Right kidney (tissue), 1 donor: ENCODE measurements at regions not wholly inside any gene's neighbourhood (a gene's known extent, or its start where the extent isn't known, plus 50 kb on each side); places are given as distances from the start of the nearest gene placed in this dataset.
"Not testable (repeated sequence)": the region's sequence is repeated elsewhere in the genome, so short reads cannot be mapped to it uniquely, and the experiment has no call there.

Experiments
- DNase-seq: peaks from one replicate; pipeline ENCODE4 v3.0.0-alpha.2; 2016

DNA sequence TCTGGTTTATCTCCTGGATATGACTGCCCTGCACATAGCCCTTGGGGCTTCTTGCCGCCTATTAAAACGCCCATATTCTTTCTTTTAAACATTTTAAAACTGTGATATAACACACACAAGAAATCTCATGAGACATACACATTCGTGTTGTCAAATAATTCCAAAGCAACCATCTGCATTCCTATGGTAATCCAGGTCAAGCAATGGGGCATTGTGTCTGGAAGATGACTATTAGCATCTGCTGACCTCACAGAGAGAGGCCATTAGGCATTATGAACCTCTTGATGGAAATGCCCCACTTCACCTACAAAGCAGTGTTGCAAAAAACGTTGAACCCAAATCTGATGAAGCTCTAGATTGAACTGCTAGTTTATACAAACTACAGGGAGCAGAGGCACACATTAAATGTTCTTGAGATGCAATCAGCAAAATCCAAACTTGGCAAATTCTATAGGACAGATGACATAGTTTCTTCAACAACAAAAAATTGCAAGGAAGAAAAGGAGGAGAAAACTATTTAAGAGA lies 513.8 kb upstream of the CCDC196 start:
- DNase-seq, result no peak

DNA sequence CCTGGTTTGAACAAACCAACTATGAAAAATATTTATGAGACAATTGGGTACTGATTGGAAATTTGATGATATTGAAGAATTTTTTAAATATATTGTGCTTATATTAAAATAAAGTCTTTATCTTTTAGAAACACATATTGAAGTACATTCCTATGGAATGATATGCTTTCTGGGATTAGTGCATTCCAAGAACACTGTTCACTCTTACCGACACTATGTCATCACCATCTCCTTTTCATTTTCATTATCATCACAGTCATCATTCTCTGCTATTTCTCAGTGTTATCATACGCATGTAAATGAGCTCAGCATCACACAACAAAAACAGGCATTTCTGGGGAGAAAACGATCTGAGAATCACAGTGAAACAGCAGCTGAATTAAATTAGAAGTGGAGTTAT lies 513.3 kb upstream of the CCDC196 start:
- no peak for DNase-seq

DNA sequence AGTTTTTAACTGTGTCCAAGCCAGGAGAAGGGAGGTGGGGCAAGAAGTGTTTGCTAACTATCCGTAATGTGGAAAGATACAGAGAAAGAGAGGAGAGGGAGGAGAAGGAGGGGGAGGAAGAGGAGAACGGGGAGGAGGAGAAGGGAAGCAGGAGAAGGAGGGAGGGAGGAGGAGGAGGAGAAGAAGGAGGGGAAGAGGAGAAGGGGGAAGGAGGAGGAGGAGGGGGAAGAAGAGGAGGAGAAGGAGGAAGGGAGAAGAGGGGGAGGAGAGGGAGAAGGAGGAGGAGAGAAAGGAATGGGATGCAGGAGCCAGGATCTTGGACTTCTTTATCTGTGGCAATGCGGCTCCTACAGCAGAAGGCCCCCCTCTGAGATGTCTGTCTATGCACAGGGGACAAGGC lies 510.3 kb upstream of the CCDC196 start:
- DNase-seq, result no peak

DNA sequence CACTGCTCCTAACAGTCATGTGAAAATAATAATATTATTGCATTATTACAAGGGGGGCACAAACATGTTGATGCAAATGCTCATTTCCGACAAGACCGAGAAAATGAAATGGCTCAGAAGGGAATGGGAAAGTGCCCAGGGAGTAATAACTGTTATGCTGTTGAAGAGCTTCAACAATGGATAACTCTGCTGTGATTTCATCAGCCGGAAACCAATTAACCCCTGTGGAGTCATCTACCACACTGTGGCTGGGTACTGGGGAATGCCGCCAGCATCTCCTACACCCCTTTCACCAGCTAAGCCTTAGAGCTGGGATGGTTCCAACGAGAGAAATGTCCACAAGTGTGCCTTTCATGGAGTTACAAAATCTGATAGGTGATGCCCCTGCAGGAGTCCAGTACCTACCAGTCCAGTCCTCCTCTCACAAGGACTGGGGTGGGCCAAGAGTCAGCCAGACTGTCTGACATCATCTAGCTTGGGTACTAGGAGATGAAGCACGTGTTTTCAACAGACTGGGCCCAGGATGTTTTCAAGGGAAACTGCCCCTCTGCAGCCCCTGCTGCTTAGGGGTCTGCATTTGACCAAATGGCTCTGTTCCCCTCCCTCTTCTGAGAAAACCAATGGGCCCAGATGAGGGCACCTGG lies 509.3 kb upstream of the CCDC196 start:
- no peak for DNase-seq

DNA sequence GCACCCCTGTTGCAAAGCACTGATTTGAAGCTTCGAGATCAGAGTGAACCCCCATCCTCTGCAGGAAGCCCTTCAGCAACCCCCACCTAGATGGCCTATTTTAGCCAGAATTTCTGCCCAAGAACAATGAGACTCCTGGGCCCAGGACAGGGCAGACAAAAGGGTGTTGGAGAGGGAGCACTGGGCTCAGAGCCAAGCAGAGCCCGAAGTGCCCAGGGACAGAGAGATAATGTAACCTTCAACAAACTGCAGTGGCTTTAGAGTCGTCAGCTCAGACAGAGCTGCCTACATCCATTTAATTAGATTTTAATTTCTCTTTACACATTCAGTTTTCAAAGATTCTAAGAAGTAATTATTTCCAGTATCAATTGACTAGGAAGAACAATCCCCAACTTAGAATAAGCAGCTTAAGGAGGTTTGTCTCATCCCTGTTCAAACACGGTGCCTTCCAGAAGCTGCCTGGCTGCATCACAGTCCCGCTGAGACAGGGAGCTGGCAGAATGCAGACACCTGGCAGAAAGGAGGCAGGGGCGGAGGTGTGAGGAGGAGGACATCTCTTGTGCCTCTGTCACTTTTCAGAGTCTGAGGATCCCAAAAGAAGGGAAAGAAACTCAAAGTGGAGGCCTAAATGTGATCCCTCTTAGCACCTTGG lies 504.9 kb upstream of the CCDC196 start:
- DNase-seq, result no peak

DNA sequence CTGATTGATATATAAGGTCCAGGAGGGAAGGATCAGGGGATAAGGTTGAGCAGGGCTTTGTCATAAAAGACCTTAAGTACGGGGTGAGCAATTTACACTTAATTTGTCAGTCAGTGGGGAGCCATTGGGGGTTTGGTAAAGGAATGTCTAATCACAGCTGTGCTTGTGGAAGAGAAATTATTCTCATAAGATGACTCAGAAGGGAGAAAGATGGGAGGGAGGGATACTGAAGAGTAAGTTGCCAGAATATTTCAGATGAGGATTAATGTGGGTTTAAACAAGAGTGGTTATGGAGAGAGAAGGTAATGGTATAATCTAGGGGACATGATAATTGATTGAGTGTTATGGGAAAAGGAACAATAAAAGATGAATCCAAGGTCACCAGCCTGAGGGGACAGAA lies 500.1 kb upstream of the CCDC196 start:
- no peak for DNase-seq

DNA sequence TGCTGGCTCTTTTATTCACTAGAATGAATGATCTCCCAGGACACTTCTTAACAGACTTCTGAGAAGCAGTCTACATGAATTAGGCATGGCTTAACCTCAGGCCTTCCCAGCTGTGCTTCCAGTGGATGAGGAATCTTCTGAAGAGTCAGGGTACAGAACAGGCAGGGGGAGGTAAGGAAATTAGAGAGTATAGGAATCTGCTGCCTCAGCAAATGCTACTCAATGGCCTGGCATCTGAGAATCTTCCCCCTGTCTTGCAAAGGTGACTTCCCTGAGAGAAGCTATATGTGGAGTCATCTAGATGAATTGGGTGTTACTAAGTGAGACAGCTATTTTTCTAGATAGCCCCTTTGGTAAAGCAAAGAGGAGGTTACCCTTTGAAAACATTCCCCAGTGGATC lies 496.2 kb upstream of the CCDC196 start:
- DNase-seq, result no peak

DNA sequence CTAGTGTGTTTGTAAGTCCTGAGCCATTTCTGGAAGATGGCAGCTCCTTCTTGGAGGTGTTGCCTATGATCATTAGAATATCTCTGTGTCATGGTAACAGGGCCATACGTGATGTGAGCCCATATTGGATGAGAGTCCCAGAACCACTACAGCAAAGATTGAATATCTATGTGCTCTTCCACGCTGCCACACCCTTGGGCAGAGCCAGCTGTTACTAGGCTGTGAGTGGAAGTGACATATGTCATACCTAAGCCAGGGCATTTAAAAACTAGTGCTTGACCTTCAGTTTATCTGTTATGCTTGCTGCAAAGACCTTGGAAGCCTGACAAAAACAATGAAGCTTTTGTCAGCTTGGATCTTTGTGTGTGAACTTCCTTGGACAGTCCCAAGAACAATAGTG lies 495.1 kb upstream of the CCDC196 start:
- DNase-seq, result no peak

DNA sequence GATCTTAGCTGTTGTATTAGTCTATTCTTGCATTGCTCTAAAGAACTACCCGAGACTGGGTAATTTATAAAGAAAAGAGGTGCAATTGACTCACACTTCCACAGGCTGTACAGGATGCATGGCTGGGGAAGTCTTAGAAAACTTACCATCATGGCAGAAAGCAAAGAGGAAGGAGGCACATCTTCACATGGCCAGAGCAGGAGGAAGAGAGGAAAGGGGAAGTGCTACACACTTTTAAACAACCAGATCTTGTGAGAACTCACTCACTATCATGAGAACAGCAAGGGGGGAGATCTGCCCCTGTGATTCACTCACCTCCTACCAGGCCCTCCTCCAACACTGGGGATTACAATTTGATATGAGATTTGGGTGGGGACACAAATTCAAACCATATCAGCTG lies 494.2 kb upstream of the CCDC196 start:
- DNase-seq, result not testable (repeated sequence)

DNA sequence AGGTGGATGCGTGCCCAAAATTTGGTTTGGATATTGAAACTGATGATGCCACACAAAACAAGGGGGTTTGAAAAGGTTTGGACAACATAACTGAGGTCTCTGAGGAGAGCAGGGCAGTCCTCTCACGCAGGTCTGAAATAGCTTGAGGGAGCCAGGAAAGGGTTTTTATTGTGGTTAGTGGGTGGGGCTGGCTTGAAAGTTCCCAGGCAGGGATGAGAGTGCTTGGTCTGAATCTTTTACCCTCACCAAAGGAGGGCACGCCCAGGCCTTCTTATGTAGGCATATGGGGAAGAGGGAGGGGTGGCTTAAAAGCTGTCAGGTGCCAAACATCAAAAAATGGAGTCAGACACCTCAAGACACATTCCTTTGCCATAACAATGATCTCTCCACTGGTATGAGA lies 493.1 kb upstream of the CCDC196 start:
- DNase-seq, result no peak

DNA sequence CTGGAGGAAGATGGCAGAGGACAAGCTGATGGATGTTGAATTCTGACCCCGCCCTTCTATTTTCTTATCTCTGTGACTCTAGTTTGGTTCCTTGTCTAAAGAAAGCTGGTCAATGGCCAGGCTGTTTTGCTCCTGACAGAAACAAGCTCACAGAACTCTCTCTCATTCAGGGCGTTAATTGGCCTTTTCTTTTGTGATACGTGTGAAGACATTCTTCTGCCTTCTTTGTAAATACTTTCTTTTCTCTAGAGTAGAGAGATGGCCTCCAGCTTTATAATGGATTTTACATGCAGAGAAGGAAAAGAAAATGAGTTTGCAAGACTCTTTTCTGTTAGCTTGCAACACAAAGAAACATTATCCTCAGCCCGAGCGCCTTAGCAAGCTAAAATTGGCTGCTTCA lies 492.2 kb upstream of the CCDC196 start:
- no peak for DNase-seq

DNA sequence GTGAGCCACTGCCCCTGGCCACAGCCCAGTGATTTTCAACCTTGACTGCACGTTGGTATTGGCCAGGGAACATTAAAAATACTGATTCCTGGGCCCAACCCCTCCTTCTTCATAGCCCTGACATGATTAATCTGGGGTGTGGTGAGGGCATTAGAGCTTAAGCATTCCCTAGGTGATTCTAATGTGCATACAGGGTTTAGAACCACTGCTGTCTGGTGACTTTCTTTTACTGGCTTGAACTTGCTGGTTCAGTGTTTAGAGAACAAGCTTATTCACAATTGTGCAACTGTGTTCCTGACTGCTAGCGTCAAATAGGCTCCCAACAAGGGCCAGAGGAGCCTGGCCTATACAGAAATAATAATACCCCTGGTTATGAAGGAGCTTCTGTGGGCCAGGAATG lies 488.8 kb upstream of the CCDC196 start:
- DNase-seq, result no peak

DNA sequence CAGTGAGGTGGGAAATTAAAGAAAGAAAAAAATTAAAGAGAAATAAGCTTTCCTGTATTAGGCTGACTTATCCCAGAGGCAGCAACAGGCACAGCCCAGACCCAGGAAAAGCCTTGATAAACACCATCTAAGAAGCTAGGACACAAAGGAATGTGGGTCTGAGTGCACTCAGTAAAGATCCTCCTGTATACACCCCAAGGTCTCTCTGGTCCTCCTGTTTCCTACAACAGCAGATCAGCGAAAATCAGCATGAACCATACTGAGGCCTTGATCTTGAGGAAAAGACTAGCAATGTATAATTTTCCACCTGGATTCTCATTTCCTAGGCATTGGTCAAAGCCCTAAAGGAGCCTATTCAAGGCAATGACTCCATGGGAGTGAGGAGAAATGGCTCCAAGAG lies 486.3 kb upstream of the CCDC196 start:
- no peak for DNase-seq

DNA sequence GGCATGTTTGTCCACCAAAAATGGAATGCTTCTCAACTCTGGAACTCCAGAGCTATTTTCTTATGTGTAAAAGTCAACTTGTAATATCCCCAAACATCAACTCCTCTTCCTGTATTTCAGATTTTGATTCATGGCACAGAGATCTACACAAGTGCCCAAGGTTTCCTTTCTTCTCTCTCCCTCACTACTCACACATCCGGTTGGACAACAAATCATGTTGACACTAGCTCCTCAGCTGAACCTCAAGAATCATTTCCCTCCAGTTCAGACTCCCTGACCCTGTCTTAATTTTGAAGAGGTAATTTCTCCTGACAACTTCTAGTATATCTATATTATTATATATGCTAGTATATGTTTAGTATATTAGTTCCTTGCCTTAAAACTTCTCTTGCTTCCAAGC lies 485.4 kb upstream of the CCDC196 start:
- DNase-seq, result no peak

DNA sequence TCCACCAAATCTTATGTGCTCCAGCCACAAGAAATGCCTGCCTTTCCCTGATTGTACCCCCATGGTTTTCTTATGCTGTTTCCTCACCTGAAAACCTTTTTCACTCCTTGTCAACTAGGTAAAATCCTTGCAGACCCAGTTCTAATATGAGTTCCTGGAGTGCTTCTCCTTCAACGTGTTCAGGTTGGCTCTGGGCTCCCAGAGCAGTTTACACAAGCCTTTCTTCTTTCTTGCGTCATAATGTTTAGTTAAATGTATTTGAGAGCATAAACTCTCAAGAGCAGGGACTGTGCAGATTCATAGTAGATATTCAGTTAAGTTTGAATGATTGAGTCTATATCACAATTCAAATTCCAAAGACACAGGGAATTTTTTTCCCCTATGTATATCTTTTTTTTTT lies 484.8 kb upstream of the CCDC196 start:
- DNase-seq, result no peak

DNA sequence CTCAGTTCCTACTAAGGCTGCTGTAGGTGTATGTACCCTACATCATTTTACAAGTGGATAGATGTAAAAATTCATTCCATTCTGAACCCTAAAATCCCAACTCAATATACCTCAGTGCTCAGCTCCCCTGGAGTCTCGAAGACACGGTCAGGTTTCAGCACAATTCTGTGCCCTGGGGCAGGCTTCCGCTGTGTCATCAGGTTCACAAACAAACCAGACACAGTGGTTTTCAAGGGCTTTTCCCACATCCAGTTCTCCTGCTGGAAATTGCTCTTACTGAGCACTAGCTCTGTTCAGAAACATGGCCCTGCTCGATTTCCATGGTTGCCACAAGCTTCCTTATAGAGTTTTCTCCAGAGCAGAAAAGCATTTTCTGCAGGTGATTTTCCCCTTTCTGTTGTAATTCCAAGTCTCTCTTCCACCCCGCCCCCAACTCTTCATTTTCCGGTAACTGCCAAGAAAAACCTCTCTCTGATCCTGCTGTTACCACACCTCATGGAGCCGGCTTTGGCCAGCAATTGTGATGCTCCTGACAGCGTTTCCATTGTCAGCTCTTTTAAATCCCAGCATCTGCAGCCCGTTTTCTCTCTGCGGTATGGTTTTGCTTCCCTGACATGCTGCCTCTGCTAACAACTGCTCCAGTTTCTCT lies 483.0 kb upstream of the CCDC196 start:
- no peak for DNase-seq

DNA sequence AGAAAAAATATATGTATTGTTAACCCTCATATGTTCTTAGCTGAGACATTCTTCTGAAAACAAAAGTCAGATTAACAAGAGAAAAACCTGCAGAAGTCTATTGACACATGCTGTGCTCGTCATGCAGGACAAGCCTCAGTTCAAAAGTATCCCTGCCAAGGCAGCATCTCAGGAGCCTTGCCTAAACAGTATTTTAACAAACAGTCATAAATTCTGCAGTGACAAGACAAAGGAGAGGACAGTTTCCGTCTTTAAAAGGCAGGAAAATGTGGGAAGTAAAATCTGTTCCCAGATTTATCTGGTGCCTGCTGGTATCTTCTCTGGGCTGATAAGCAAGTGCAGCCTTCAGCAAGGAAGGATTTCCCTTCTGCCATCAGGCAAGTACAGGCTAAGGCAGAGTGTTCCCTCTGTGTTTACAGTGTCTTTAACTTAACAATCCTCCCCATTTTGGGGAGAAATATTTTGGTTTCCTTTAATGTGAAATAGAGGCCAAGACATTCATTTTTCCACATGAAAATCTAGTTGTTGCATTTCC lies 480.2 kb upstream of the CCDC196 start:
- DNase-seq, result no peak

DNA sequence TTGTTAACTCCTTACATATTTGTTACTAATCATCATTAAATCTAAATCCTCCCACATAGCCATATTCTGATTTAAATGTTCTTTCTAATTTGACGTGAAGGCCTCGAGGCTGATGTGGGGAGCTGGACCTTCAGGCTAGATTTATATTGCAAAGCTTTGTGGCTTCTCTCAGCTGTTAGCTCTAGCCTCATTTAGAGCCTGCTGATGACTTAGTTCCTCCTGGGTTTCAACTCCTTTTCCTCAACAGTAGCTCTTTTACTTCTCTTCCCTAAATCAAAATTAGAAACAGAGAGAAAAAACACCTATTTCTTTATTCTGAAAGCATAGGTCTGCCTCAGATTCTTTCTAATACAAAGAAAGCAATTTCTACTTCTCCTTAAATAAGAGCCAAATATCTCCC lies 477.5 kb upstream of the CCDC196 start:
- no peak for DNase-seq

DNA sequence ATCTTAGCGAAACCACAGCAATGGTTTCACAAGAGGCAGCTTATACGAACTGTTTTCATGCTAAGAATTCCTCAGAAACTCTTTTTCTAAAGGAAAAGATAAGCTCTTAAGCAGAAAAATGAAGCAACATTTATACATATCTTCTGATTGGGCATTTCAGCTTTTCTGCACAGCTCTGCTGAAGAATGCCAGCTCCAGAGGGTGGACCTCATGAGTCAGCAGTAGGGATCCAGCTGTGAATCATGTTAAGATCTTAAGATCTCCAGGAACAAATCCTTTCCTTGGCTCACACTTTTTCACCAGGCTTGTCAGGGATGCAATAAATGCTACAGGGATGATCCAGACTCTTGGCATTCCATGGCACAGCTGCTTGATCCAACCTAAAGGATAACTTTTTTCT lies 477.1 kb upstream of the CCDC196 start:
- no peak for DNase-seq

DNA sequence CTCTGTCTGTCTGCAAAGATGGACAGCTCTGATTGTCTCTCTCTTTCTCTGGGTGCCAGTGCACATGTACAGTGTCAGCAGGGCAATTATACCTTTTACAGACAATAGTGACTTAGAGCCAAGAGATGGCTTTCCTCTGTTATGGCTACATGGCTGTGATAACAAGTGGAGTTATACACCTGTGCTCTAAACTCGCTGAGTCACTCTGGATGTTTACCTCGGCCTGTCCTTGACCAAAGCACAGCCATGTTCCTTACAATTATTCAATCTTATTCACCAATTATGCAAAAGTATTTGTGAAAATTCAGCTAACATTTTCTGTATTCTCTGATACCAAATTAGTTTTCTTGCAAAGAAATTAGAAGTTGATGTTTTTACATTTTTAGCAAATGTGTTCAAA lies 475.5 kb upstream of the CCDC196 start:
- DNase-seq, result no peak

DNA sequence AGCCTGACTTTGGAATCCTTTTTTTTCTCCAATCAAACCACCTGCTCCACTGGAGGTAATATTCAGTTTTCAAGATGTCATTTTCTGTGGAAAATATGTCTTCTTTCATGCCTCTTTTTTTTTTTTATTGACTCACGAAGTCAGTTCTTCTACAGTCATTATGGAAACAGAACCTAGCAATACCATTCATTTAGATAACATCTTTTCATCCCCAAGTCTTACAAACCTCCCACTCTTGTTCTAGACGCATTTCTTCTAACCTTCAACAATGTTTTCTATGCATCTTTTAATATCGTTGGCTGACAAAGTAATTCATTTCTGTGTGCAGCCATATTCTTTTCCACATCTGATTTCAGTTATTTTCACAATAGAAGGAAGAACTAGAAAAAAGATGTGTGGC lies 474.3 kb upstream of the CCDC196 start:
- DNase-seq, result no peak

DNA sequence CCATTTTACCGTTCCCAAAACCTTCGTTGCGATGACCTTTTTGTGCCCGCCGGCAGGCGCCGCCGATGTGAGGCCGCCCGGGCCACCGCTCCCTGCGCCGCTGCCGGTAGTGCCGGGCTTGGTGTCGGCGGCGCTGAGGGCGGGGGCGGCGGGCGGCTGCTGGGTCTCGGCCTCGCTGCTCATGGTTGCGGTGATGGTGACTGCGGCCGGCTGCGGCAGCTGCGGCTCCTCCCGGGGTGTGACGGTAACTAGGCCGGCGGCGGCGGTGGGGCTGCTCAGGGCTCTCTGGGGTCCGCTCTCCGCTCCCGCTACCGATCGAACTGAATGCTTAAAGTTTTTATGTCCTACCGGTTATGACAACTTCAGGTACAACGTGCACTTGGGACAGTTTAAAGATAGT lies 472.6 kb upstream of the CCDC196 start:
- not testable (repeated sequence) for DNase-seq

DNA sequence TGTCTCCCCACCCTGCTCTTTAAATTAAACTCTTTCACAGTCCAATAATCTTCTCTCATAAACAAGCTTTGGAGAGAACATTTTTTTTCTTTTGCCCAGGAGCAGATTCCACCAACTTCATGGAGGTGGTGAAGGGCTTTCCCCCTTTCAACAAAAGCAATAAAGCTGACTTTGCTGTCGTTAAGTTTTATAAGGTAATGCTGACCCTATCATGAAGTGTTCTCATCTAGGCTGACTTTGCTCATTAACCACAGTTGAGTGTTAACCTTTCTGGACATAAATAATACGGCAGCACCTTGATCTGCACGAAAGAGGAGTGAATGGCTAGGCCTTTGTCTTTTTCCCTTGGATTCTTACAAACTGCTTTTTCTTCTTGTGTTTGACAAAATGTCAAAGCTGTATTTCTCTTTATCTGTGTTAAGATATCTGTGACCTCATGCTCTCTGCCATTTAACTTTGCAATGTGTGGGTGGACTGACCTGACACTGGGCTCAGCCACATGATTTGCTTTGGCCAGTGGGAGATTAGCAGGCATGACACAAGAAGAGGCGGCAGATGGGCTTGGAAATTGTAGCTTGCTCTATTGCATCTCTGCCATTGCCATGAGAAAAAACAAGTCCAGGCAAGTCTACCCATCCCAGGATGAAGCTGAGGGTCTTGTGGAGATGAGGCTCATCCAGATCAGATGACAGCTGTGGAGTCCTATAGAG lies 470.9 kb upstream of the CCDC196 start:
- DNase-seq, result peak; percentile 37
